ENCODE measurements at regions not wholly inside any gene's neighbourhood (a gene's known extent, or its start where the extent isn't known, plus 50 kb on each side); places are given as distances from the start of the nearest gene placed in this dataset.

DNA sequence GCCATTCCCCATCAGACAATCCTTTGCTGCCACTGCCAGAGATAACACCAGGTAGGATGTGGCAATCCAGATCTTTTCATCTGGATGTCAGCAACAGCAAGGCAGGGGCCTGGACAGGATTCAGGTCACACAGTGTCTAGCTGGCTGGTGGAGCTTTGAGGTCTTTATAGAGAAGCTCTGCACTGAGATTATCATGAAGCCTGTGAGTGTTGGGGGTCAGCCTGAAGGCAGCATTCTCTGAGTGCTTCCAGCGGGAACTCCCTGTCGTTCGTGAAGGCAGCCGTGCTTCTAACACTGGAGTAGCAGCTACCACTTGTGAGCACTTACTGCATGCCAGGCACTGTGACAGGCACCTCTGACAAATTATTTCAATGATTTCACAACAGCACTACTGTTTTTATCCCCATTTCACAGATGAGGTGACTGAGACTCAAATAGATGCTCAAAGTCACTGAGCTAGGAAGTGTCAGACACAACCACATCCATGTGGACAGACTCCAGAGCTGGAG is 85.7 kb downstream of the SEMA4F start:
- Mint-ChIP-seq H3K9me3 (ENCODE audit: unreplicated experiment) (peaks cover 9% of the 10 kb centered on the region), H3K27me3 (ENCODE audit: unreplicated experiment) (peaks cover 2% of the 10 kb centered on the region), H3K4me1 (ENCODE audit: low read depth, unreplicated experiment) (peaks cover 19% of the 10 kb centered on the region), H3K27ac (ENCODE audit: unreplicated experiment) (no peak overlapping the region), H3K36me3 (ENCODE audit: unreplicated experiment) (peaks cover 8% of the 10 kb centered on the region), H3K4me3 (ENCODE audit: unreplicated experiment) (no peak overlapping the region)
- DNase-seq = no peak
- no peak for TF ChIP-seq CTCF (IDR thresholded peaks at IDR 0.05; ENCODE audit: partially characterized antibody, unreplicated experiment)

GRCh38 chr2:74740395-74740740 is 86.3 kb downstream of the SEMA4F start:
- peaks cover 2% of the 10 kb centered on the region for H3K27me3 Mint-ChIP-seq (ENCODE audit: unreplicated experiment)

GRCh38 chr2:74740741-74741431 is 86.8 kb downstream of the SEMA4F start:
- Mint-ChIP-seq H3K4me3 (ENCODE audit: unreplicated experiment) (peak overlapping the region; percentile 72), H3K27ac (ENCODE audit: unreplicated experiment) (peak overlapping the region; percentile 89), H3K27me3 (ENCODE audit: unreplicated experiment) (peaks cover 2% of the 10 kb centered on the region), H3K9me3 (ENCODE audit: unreplicated experiment) (peaks cover 6% of the 10 kb centered on the region), H3K4me1 (ENCODE audit: low read depth, unreplicated experiment) (peaks cover 23% of the 10 kb centered on the region), H3K36me3 (ENCODE audit: unreplicated experiment) (peaks cover 8% of the 10 kb centered on the region)
- no peak for TF ChIP-seq CTCF (IDR thresholded peaks at IDR 0.05; ENCODE audit: partially characterized antibody, unreplicated experiment)
- DNase-seq = no peak

More at GRCh38 chr2:74740395-74740740, 86.3 kb downstream of the SEMA4F start:
- peaks cover 23% of the 10 kb centered on the region for H3K4me1 Mint-ChIP-seq (ENCODE audit: low read depth, unreplicated experiment)
- H3K4me3 Mint-ChIP-seq (ENCODE audit: unreplicated experiment) = peak overlapping the region; percentile 72
- DNase-seq = no peak
- peaks cover 9% of the 10 kb centered on the region for H3K9me3 Mint-ChIP-seq (ENCODE audit: unreplicated experiment)
- TF ChIP-seq CTCF (IDR thresholded peaks at IDR 0.05; ENCODE audit: partially characterized antibody, unreplicated experiment) = no peak
- H3K27ac Mint-ChIP-seq (ENCODE audit: unreplicated experiment) = peak overlapping the region; percentile 89
- H3K36me3 Mint-ChIP-seq (ENCODE audit: unreplicated experiment) = peaks cover 8% of the 10 kb centered on the region

GRCh38 chr2:74741629-74742028 is 87.6 kb downstream of the SEMA4F start:
- Mint-ChIP-seq H3K27me3 (ENCODE audit: unreplicated experiment) (peaks cover 2% of the 10 kb centered on the region), H3K9me3 (ENCODE audit: unreplicated experiment) (peaks cover 5% of the 10 kb centered on the region), H3K27ac (ENCODE audit: unreplicated experiment) (peak overlapping the region; percentile 89), H3K4me3 (ENCODE audit: unreplicated experiment) (peak overlapping the region; percentile 72), H3K4me1 (ENCODE audit: low read depth, unreplicated experiment) (peaks cover 23% of the 10 kb centered on the region), H3K36me3 (ENCODE audit: unreplicated experiment) (peaks cover 8% of the 10 kb centered on the region)
- no peak for TF ChIP-seq CTCF (IDR thresholded peaks at IDR 0.05; ENCODE audit: partially characterized antibody, unreplicated experiment)
- peak; percentile 31 for DNase-seq

- no peak for DNase-seq
- Mint-ChIP-seq H3K4me3 (ENCODE audit: unreplicated experiment) (peak overlapping the region; percentile 4), H3K27me3 (ENCODE audit: unreplicated experiment) (peaks cover 2% of the 10 kb centered on the region), H3K4me1 (ENCODE audit: low read depth, unreplicated experiment) (peaks cover 23% of the 10 kb centered on the region), H3K27ac (ENCODE audit: unreplicated experiment) (peak overlapping the region; percentile 89), H3K36me3 (ENCODE audit: unreplicated experiment) (peaks cover 1% of the 10 kb centered on the region), H3K9me3 (ENCODE audit: unreplicated experiment) (peaks cover 3% of the 10 kb centered on the region)
- TF ChIP-seq CTCF (IDR thresholded peaks at IDR 0.05; ENCODE audit: partially characterized antibody, unreplicated experiment) = no peak
Observed at GRCh38 chr2:74742471-74742870, 88.4 kb downstream of the SEMA4F start.
